22Rv1 (cell line): ENCODE measurements at regions not wholly inside any gene's neighbourhood (a gene's known extent, or its start where the extent isn't known, plus 50 kb on each side); places are given as distances from the start of the nearest gene placed in this dataset.

Source experiments
- H3K27ac ChIP-seq: fragments of 450-650 bp; 2 replicates; pipeline ENCODE4 v1.5.1; 2017
- CTCF ChIP-seq: fragments of 450-650 bp; IDR thresholded peaks from 2 replicates; pipeline ENCODE4 v1.5.1; 2017; ENCODE audit warnings: mild to moderate bottlenecking
- ZFX ChIP-seq: fragments of 450-650 bp; IDR thresholded peaks from 2 replicates; pipeline ENCODE4 v1.6.1; 2017; ENCODE audit warnings: antibody characterized with exemption, borderline replicate concordance

- H3K27ac ChIP-seq, result no peak overlapping the region
- TF ChIP-seq CTCF (no peak), ZFX (no peak)
These were observed 610.8 kb downstream of the TLE1 start for GRCh38 chr9:81078555-81078954.

DNA sequence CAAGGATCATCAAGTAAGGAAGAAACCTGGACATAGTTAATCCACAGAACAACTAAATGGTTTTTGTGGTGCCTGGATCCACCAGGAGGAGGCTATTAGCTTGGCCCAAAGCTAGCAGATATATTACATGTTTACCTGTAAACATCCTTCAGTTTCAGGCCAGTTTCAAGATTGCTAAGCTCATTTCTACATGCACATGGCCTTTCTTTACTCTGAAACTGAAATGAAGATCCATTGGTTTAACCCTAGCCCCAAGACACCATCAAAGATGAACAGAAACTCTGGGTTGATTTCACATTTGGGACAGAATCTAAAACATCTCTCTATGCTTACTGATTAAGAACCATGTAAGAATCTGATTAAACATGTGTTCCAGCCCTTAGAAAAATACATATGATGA is 611.8 kb downstream of the TLE1 start:
- no peak overlapping the region for H3K27ac ChIP-seq
- TF ChIP-seq CTCF (no peak), ZFX (no peak)

- no peak overlapping the region for H3K27ac ChIP-seq
These were observed 613.2 kb downstream of the TLE1 start for GRCh38 chr9:81076131-81076530.

DNA sequence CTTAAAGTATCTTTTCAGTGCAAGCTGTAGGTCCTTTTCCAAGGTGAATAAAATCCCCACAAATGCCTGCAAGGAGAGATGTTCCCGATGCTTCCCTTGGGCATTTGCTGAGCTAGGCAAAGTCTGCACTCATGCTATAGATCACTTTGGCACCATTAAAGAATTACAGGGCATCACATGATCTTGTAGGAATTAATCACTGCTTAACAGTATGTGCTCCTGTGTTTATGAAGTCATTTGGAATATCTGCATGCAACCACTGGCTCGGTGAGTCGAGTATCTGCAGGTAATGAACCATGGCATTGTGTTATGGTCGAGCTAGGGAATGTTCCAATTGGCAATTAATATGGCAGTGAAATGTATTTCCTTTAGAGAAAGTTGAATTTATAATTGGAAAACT is 615.1 kb downstream of the TLE1 start:
- TF ChIP-seq ZFX (no peak), CTCF (no peak)
- H3K27ac ChIP-seq, result no peak overlapping the region

More at GRCh38 chr9:81076131-81076530, 613.2 kb downstream of the TLE1 start:
- TF ChIP-seq ZFX, result no peak
- no peak for TF ChIP-seq CTCF

DNA sequence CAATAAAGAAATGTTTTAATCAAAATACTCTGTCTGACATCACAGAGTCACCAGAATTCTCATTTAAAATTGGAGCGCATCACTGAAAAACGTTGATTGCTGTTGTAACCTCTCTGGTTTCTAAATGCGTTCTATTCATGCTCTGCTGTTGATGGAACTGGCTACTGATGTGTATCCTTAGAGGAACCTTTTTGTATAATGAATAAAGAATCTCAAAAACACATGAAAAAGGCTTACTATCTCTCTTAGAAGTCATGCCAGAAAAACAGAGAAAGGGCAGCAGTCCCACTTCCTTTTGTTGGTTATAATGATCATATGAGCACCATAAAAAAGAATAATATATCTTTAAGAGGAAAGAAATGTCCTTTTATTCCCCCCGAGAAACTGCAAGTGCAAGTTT is 615.5 kb downstream of the TLE1 start:
- TF ChIP-seq CTCF (no peak), ZFX (no peak)

GRCh38 chr9:81072758-81073157 is 616.6 kb downstream of the TLE1 start:
- H3K27ac ChIP-seq, result no peak overlapping the region
- TF ChIP-seq ZFX, result no peak
- no peak for TF ChIP-seq CTCF

More for the DNA sequence above, 615.5 kb downstream of the TLE1 start:
- H3K27ac ChIP-seq, result no peak overlapping the region

DNA sequence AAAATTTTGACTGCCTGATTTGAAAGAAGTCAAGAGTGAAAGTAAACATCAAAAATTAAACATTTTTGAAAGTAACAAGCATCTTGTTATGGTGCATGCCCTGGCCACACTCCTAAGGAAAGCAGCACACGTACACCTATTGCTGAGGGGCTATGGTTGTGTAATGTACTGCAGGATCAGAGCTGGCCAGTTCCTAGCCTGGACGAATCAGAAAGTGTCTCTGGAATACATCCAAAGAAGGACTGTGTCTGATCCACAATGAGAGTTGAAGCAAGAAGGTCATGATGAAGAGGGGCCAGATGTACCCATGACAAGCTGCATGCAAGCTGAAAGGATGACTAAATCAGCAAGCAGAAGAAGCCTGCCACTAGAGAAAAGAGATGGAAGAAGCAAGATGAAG is 618.2 kb downstream of the TLE1 start:
- TF ChIP-seq ZFX (no peak), CTCF (no peak)
- no peak overlapping the region for H3K27ac ChIP-seq
